ENCODE measurements at regions not wholly inside any gene's neighbourhood (a gene's known extent, or its start where the extent isn't known, plus 50 kb on each side); places are given as distances from the start of the nearest gene placed in this dataset.

DNA sequence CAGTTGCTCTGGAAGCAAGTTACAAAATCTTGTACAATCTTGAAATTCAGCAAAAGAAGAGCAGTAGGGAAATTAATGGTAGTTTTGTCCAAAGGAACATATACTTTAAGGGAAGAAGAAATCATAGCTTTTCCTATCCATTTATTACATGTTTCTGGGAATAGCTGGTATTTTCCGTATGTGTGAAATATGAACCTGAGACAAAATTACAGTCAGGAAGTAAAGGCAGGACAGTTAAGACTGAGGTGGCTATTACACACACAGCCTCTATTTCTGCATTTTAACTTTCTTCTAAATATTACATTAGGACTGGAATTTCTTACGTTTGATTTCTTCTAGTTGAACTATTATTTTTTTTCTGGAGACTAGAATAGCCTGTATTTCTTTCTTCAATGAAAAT is 1197.3 kb downstream of the SORCS3 start:
- TF ChIP-seq, protein P1, sequence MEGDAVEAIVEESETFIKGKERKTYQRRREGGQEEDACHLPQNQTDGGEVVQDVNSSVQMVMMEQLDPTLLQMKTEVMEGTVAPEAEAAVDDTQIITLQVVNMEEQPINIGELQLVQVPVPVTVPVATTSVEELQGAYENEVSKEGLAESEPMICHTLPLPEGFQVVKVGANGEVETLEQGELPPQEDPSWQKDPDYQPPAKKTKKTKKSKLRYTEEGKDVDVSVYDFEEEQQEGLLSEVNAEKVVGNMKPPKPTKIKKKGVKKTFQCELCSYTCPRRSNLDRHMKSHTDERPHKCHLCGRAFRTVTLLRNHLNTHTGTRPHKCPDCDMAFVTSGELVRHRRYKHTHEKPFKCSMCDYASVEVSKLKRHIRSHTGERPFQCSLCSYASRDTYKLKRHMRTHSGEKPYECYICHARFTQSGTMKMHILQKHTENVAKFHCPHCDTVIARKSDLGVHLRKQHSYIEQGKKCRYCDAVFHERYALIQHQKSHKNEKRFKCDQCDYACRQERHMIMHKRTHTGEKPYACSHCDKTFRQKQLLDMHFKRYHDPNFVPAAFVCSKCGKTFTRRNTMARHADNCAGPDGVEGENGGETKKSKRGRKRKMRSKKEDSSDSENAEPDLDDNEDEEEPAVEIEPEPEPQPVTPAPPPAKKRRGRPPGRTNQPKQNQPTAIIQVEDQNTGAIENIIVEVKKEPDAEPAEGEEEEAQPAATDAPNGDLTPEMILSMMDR (IDR thresholded peaks at IDR 0.05): no peak
- TF ChIP-seq NR1H2 (CRISPR knock-in tag; IDR thresholded peaks at IDR 0.05): no peak
- no peak for TF ChIP-seq TCF7 (CRISPR knock-in tag; IDR thresholded peaks at IDR 0.05; ENCODE audit: low read depth)
- TF ChIP-seq, protein P2, sequence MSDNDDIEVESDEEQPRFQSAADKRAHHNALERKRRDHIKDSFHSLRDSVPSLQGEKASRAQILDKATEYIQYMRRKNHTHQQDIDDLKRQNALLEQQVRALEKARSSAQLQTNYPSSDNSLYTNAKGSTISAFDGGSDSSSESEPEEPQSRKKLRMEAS (CRISPR knock-in tag; IDR thresholded peaks at IDR 0.05): no peak
- no peak for TF ChIP-seq ATF3 (CRISPR knock-in tag; conservative IDR thresholded peaks at IDR 0.05)
